ENCODE measurements at regions not wholly inside any gene's neighbourhood (a gene's known extent, or its start where the extent isn't known, plus 50 kb on each side); places are given as distances from the start of the nearest gene placed in this dataset.
"Not testable (repeated sequence)": the region's sequence is repeated elsewhere in the genome, so short reads cannot be mapped to it uniquely, and the experiment has no call there.

GRCh38 chr2:87559001-87559400 is 188.9 kb upstream of the PLGLB2 start:
- not testable (repeated sequence) for TF ChIP-seq POLR2A (IDR thresholded peaks at IDR 0.05); CTCF (IDR thresholded peaks at IDR 0.05 in 4 of 5, conservative IDR thresholded peaks at IDR 0.05 in 1 of 5)
